GM20431 (cell line): ENCODE measurements at regions not wholly inside any gene's neighbourhood (a gene's known extent, or its start where the extent isn't known, plus 50 kb on each side); places are given as distances from the start of the nearest gene placed in this dataset.

Source experiments
- in situ Hi-C: fragments of 300-500 bp; cut with MseI, MboI; formaldehyde crosslinking; loops from one replicate; pipeline ENCODE4 v1.15.0; 2020; ENCODE audit warnings: low sequenced_read_pairs; ENCODE audit not compliant: unreplicated experiment

DNA sequence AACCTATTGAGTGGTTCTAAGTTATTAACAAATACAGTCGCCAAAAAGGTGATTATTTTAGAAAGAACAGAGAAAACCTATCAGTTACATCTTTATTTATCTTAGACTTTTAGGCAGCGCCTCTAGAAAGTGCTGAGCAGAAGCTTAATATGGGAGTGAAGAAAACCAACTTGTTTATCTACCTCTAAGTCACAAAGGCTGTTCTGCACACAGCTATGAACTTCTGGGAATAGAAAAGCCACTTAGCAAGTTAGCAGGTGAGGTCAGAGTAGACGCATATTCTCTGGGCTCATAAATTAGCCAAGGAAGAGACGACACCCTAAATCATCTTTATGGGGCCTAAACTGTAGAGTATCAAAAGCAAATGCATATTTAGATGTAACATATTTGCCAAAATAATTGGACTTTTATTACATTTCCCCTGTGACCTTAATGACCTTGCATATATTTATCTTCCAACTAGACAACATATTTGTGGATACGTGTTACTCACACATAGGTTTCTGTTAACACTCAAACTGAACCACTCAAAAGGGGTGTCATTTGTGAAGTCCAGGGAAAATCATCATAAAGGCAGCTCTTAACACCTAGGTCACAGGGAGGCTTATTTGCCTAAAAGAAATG lies 267.1 kb downstream of the ADGB start:
- in situ Hi-C loops = no loop called here

DNA sequence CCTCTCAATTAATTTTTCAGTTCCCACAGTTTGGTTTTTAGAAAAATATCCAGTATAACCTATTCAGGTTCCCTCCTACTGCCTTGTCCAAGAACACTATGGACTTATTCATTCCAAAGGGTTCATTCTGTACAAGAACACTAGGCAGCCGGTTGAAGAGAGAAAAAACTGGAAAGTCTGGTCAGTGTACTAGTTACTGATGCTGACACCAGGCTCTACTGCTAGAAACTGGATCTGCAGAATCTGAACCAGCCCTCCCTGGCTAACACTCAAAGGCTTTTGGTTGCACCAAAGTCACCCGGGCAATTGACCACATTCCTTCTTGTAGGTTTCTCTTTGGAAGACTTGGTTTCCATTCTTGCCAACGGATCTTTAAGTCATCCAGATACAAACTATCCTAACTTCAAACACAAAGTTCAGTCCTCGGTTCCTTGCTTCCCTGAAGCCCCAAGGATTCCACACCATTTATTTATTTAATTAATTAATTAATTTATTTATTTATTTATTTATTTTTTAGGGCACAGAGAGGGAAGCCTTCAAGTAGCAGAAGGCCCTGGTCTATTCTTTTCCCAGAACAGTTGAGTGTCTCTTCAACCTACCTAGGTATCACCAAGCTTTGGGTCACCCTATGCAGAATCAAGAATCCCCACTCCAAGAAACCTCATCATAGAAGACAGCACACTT lies 268.1 kb downstream of the ADGB start:
- in situ Hi-C loops = no loop called here

DNA sequence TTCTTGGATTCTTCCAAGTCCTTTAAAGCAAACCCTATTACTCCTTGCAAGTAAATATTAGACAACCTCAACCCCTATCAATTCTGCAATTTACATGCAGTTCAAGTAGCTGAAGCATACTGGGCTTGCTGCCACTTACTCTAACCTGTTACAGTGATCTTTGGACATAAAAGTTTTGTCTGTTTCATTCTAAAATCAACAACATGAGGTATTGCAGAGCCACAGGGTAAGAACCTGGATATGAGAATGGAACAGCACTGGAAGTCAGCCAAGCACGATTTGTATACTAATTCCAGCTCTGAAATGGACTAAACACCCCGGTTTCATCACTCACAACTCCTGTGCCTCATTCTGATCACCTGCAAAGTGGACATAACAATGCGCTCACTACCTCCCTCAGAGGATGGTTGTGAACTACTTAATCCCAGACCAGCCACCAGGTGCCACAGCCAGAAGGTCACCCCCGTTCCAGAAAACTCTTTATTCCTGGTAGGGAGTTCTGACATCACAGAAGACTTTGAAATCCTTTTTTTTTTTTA lies 270.0 kb downstream of the ADGB start:
- in situ Hi-C loops = no loop called here

- in situ Hi-C loops = no loop called here
Measured at GRCh38 chr6:146870760-146871159, 272.0 kb downstream of the ADGB start.

GRCh38 chr6:146871611-146872425 lies 273.0 kb downstream of the ADGB start:
- in situ Hi-C loops = no loop called here

DNA sequence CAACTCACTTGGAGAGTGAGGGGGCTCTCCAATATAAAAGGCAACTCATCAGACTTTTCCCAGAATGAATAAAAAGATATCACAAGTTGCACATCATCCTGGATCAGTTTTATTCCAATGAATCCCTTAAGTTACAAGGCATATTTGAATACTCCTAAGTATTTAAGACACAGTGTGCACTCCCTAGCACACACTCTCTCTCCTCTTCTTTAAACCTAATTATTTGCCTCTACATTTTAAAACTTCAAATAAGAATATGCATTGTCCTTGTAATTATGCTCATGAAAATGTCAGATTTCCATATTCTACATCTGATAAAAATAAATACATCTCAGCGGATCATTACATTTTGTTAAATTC lies 273.6 kb downstream of the ADGB start:
- in situ Hi-C loops = no loop called here

- in situ Hi-C loops = loop anchor here (25.0 kb wide), 1 partner anchor 388 kb away; no protein-coding TSS in a partner anchor
Measured at GRCh38 chr6:146874278-146875018, 275.7 kb downstream of the ADGB start.

DNA sequence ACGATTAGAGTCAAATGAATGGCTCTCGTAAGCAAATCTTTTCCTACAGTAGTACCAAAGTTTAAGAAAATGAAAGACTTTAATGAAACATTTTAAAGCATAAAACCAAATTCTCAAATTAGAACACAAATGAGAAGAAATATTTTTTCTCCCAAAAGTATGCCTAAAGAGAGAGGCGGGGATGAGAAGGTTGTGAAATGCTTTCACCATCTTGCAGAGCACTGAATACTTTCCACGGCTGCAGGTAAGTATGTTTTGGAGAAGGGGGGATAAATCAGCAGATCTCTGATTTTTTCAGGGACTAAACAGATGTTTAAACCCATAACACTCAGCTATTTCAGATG lies 277.1 kb downstream of the ADGB start:
- in situ Hi-C loops = loop anchor here (25.0 kb wide), 1 partner anchor 386 kb away; no protein-coding TSS in a partner anchor

DNA sequence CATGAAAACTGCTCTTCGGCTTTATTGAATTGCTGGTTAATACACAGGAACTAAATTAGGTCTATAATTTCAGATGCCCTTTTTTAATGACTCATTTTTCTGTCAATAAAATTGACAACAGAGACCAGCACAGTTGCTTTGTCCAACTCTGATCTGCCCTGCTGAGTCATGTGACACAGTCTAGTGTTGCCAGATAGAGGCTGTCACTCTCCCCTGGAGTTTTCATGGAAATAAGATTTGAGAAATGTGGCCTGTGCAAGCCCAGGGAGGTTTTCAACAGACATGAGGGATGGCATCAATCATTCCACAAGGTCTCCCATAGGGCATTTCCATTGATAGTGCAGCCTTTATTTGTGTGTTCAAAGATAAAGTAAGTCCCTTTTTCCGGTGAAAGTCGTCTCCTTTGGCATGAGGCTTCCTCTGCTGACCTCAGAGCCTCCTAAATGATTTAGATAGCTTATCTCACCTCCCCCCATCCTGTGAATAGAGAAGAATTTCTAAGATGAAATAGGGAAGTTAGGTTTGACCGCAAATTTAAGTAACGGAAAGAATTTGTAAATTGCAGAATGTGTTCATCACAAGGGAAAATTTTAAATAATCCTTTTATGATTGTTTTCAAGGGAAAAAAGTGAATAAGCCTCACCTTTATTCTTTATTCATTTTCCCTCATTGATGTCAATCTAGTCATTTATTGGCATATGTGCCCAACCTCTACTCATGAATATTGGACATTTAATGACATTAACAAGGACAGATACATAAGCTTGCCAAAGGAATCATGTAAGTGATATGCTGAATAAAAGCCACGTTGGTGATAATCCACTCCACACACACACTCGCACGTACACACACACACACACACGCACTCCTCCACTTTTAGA lies 277.7 kb downstream of the ADGB start:
- in situ Hi-C loops = loop anchor here (25.0 kb wide), 1 partner anchor 386 kb away; no protein-coding TSS in a partner anchor

DNA sequence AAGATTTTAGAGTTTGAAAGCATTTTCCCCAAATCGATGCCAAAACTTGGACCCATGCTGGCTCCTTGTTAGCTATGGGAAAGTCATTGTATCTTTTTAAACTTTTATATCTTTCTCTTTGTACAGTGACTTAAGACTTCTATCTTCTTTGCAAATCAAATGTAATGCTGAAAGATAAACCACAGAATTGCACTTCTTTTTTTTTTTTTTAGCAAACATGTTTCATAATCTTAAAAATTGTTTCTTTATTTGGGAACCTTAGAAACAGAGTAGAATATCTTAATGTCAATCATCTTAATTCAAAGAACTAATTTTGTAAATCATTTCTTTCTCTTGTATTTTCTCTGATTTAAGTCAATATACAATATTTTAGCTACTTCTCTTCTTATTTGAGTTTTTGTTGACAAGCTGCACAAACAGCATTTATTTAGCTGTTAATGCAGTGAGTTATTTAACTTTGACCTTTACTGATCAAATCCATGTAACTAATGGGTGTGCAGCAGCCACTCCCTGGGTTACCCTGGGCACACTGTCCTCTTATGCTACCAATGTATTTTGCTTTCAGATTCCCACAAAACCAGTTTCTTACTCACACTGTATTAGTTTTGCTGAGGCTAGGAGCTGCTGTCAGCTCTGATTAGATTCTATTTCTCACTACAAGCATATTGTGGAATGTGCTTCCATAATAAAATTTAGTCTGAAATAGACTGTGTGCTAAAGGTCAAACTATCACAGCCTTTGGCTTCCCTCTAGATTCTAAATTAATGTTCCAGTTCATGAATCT lies 279.6 kb downstream of the ADGB start:
- in situ Hi-C loops = loop anchor here (25.0 kb wide), 1 partner anchor 384 kb away; no protein-coding TSS in a partner anchor

DNA sequence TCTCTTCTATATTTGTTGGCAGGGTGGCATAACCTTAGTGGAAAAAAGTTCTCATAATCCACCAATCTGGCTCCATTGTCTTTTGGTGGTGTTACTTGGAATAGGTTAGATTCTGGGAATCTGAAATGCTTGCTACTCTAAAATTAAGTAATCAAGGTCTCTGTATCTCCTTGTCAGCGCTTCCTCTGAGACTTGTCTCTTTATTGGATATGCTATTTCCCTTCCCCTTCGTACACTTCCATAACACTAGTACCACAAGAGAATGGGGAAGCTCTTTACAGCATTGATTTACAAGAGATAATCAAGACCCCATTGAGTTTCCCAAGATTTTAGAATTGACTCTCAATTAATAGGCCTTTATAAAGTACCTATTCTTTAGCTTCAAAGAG lies 280.2 kb downstream of the ADGB start:
- in situ Hi-C loops = loop anchor here (25.0 kb wide), 1 partner anchor 383 kb away; no protein-coding TSS in a partner anchor

DNA sequence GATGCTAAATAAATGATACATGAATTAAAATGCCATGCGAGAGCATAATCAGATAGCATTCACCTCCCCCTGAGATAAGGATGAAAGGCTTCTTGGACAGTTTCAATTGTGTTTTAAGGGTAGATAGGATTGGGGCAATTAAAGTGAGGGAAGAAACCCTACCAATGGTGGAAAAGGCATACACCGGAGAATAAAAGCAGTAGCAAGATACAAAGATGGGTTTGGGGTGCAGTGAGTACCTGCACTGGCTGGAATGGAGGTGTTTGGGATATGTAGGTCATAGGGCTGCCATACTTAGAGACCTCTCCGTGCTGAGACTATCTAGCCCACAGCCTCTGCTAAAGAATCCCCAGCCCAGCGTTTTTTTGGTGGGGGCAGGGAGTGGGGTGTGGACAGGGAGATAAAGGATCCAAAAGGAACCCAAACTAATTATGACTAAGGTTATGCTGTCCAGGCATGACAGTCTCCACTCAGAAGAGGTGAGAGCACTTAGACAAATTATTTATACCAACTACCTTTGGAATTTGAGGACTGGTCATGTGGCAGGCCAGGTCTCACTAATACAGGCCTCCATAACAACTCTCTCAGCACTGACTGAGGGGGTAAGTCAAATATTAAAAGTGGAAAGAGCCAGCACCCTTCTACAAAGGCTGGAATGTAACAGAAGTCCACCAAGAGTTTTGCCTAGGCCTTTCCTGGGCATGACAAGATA lies 280.8 kb downstream of the ADGB start:
- in situ Hi-C loops = loop anchor here (25.0 kb wide), 1 partner anchor 383 kb away; no protein-coding TSS in a partner anchor

- in situ Hi-C loops = loop anchor here (25.0 kb wide), 1 partner anchor 381 kb away; no protein-coding TSS in a partner anchor
Measured at GRCh38 chr6:146881228-146882181, 282.7 kb downstream of the ADGB start.

GRCh38 chr6:146883640-146884531 lies 285.1 kb downstream of the ADGB start:
- in situ Hi-C loops = loop anchor here (25.0 kb wide), 1 partner anchor 378 kb away; no protein-coding TSS in a partner anchor

DNA sequence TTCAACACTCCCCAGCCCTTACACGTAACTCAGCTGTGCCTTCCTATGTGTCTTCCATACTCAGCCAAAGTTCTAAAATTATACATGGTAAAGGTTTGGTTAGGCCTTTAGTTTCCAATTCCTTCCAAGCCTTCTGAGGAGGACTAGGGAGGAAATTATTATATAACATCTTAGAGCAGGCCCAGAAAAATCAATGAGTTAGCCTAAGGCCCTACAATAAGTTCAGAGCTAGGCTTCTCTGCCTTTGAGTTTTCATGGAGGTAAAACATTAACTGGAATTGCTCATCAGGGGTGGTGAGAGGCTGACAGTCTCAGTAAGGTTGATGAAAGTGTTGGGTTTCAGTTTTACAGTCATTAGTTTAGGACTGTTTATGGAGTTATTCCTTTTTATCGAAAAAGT lies 286.0 kb downstream of the ADGB start:
- in situ Hi-C loops = loop anchor here (25.0 kb wide), 1 partner anchor 378 kb away; no protein-coding TSS in a partner anchor
